Amniotic stem cell (primary cell): ENCODE measurements at regions not wholly inside any gene's neighbourhood (a gene's known extent, or its start where the extent isn't known, plus 50 kb on each side); places are given as distances from the start of the nearest gene placed in this dataset.
A peak's percentile ranks its signal among the peaks of the same experiment; 100 is the strongest.
"Not testable (repeated sequence)": the region's sequence is repeated elsewhere in the genome, so short reads cannot be mapped to it uniquely, and the experiment has no call there.

Experiments
- DNase-seq: peaks from one replicate; lab custom pipeline; 2025; lab: John Stamatoyannopoulos, UW

GRCh38 chr16:59113004-59113670, 379.0 kb upstream of the GOT2 start:
- no peak for DNase-seq

- no peak for DNase-seq
Observed at GRCh38 chr16:59111280-59111679, 377.2 kb upstream of the GOT2 start.

- no peak for DNase-seq
Observed at GRCh38 chr16:59108374-59108773, 374.3 kb upstream of the GOT2 start.

GRCh38 chr16:59096682-59097081, 362.6 kb upstream of the GOT2 start:
- DNase-seq, result not testable (repeated sequence)

GRCh38 chr16:59090541-59090940, 356.4 kb upstream of the GOT2 start:
- no peak for DNase-seq

- no peak for DNase-seq
Observed at GRCh38 chr16:59088431-59088830, 354.3 kb upstream of the GOT2 start.

GRCh38 chr16:59087641-59088040, 353.5 kb upstream of the GOT2 start:
- DNase-seq, result no peak

- no peak for DNase-seq
Observed at GRCh38 chr16:59067205-59067604, 333.1 kb upstream of the GOT2 start.

- peak; percentile 55 for DNase-seq
Observed at GRCh38 chr16:59060207-59060606, 326.1 kb upstream of the GOT2 start.

GRCh38 chr16:59058250-59058649, 324.1 kb upstream of the GOT2 start:
- DNase-seq, result no peak

GRCh38 chr16:59053911-59054310, 319.8 kb upstream of the GOT2 start:
- no peak for DNase-seq

- DNase-seq, result no peak
Observed at GRCh38 chr16:59052231-59052630, 318.1 kb upstream of the GOT2 start.

- DNase-seq, result no peak
Observed at GRCh38 chr16:59048876-59049275, 314.8 kb upstream of the GOT2 start.

- no peak for DNase-seq
Observed at GRCh38 chr16:59047114-59047513, 313.0 kb upstream of the GOT2 start.

- DNase-seq, result no peak
Observed at GRCh38 chr16:59046335-59046734, 312.2 kb upstream of the GOT2 start.

GRCh38 chr16:59045501-59045900, 311.4 kb upstream of the GOT2 start:
- no peak for DNase-seq

GRCh38 chr16:59044616-59045015, 310.5 kb upstream of the GOT2 start:
- DNase-seq, result no peak

- no peak for DNase-seq
Observed at GRCh38 chr16:59042301-59042700, 308.2 kb upstream of the GOT2 start.

GRCh38 chr16:59039066-59039720, 305.1 kb upstream of the GOT2 start:
- DNase-seq, result no peak

GRCh38 chr16:59030923-59031485, 296.9 kb upstream of the GOT2 start:
- no peak for DNase-seq

GRCh38 chr16:59021751-59022150, 287.6 kb upstream of the GOT2 start:
- DNase-seq, result no peak

GRCh38 chr16:59013930-59014329, 279.8 kb upstream of the GOT2 start:
- no peak for DNase-seq

- DNase-seq, result no peak
Observed at GRCh38 chr16:58999762-59000161, 265.6 kb upstream of the GOT2 start.

GRCh38 chr16:58992755-58993154, 258.6 kb upstream of the GOT2 start:
- not testable (repeated sequence) for DNase-seq
